Right renal pelvis (tissue), 4 donors: ENCODE measurements at regions not wholly inside any gene's neighbourhood (a gene's known extent, or its start where the extent isn't known, plus 50 kb on each side); places are given as distances from the start of the nearest gene placed in this dataset.

ENCODE experiments used
- DNase-seq, 4 donors: peaks; one replicate each; pipeline ENCODE4 v3.0.0-alpha.2; 2013; ENCODE audit warnings: low read depth in 4 of 4, low spot score in 3 of 4, missing footprints in 1 of 4

DNA sequence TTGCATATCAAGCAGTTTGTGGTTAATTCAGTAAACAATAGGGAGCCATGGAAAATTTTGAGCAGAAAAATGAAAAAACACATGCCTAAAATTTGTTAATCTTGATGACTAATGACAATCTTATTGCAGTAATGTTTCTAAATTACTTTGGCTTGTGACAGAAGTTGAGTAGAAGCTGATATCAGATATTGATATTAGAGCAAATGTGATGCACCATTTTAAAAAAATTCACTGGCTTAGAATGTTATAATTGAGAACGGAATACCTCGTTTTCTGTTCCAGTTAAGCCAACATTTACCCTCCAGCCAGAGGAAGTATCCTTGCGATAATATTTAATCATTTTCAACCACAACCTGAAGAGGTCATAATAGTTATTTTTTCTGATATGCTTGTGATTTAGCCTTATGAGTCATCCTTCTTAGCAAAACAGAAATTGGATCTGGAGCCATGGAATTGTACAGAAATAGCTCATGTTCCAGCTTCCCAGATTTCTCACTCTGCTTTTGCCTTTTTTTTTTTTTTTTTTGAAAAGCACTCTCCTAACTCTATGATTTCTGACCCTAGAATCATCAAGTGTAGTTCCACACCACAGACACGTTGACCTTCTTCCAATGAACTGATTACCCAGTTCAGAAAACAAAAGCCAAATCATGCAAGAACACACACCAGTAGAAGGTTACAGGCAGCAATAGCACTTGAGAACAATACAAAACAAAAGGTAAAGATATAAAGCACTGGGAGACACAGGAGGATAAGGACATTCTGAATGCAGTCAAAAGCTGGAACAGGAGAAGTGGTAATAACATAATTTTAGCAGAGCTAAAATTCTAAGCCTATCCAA, 96.8 kb upstream of the PHYHIPL start:
- DNase-seq: no peak

DNA sequence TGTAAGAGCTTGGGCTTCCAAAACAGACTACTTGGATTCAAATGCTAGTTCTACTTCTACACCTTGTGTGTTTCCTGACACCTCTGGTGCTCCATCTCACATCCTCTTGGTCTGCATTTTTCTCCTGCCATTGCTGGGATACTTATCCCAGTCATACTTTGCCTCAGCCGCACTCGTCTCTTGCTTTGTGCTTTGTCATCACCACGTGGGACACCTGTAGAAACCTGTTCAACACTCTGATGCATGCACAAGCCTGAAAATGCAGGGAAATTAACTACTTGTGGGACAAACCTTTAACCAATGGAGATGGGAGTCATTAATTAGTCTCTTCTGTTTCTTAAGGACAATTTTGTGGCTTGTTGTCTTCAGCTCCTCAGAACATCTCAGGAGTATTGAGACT, 94.2 kb upstream of the PHYHIPL start:
- DNase-seq: no peak

DNA sequence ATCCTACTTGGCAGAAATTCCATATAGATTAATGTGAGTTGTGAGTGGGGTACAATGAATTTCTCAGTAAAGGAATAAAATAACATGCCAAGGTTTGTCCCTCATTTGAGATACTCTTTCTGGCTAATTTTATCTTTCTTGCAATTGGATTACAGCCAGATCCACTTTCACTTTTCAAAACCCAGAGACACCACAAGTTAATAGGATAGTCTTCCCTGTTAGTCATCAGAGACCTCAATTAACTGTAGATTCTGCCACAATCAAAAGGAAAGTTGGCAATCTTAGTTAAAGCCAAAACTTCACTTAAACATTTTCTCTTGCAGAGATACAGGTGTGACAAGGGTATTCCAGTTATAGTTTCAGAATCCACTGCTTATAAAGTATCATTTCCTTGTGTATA, 91.4 kb upstream of the PHYHIPL start:
- DNase-seq: no peak

- DNase-seq: no peak
Observed at GRCh38 chr10:59085711-59086502, 90.5 kb upstream of the PHYHIPL start.

GRCh38 chr10:59087486-59087885, 89.0 kb upstream of the PHYHIPL start:
- DNase-seq: no peak

- no peak for DNase-seq
Observed at GRCh38 chr10:59088912-59089573, 87.4 kb upstream of the PHYHIPL start.

DNA sequence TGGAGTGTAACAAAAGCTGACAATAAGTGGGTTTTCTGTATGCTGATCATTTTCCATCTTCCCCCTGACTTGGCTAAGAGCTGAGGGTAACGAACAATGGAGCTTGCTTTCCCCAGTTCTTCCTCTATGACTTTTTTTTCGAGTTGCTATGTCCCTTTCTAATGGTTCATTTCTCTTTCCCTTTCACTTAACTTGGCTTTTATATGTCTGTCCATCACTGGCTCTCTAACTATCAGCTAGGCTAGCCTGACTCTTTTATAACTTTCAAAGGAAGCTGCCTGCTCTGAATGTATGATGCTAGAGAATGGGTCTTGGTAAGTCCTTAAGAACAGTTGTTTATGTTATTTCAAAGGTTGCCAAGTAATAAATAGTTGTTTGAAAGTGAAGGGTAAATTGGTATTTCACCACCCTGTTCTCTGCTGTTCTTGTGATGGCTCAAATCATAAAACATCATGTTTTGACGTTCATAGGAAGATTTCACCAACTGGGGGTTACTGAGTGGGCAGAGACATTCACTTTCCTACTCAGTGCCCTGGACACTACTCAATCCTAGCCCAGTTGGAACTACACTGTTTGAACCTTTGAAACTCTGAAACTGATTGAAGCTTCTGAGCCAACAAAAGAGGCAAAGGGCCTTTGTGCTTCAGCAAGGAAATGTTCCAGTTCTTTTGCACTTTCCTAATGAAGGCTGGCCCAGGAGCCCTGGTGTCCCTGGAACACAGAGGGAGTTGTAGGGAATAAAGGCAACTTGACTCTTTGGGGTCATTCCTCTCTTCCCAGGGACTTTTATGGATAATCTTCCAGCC, 85.4 kb upstream of the PHYHIPL start:
- no peak for DNase-seq

DNA sequence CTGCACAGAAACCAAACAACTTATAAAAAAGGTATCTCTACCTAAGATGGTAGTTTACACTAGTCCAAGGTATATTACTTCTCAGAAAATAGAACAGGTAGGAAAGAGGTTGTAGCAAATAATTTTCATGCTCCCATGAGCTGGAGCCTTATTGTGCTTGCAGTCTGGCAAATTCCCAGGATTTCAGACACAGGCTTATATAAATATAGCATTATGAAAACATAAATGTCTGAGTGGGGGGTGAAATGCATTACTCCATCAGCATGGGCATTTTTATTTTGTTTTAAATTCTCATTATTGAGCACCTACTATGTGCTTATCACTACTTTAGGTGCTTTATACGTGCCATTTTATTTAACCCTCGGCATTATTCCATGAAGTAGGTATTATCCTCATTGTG, 83.0 kb upstream of the PHYHIPL start:
- DNase-seq: no peak

DNA sequence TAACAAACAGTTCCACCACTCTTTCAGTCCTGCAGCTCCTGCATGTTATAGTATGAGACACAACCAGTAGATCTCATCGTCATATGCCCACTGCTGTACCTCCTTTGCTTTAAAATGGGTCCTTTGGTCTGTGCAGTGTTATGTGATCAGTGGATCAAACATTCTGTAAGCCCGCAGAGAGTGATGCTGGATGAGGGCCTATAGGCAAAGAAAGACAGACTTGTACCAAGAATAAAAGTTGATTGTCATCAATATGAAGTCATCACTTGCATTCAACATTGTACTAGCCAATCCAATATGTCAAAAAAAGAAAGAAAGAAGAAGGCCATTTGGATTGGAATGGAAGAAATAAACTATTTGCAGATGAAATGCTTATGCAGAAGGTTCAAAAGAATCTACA, 79.8 kb upstream of the PHYHIPL start:
- no peak for DNase-seq

DNA sequence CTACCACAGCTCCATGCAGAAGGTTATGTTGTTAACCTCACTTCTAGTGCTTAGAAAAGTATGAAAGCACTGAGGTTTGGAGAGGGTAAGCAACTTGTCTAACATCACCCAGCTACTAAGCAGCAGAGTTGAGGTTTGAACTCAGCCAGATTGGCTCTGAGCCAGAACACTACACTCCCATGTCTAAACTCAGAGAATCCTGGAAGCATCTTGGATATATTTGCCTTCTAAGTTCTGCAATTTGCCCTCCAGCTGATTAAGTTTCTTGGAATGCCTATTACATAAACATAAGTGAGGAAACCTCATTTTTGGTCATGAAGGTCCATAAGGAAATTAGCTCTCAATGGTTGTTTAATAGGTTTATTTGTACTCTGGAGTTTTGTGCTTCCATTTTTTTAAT, 78.1 kb upstream of the PHYHIPL start:
- no peak for DNase-seq

GRCh38 chr10:59098831-59099452, 77.5 kb upstream of the PHYHIPL start:
- DNase-seq: no peak

- no peak for DNase-seq
Observed at GRCh38 chr10:59099481-59099880, 77.0 kb upstream of the PHYHIPL start.

- no peak for DNase-seq
Observed at GRCh38 chr10:59102394-59102793, 74.0 kb upstream of the PHYHIPL start.

- no peak for DNase-seq
Observed at GRCh38 chr10:59104186-59104585, 72.3 kb upstream of the PHYHIPL start.

- DNase-seq: no peak
Observed at GRCh38 chr10:59106441-59106840, 70.0 kb upstream of the PHYHIPL start.

GRCh38 chr10:59107147-59107546, 69.3 kb upstream of the PHYHIPL start:
- DNase-seq: no peak

DNA sequence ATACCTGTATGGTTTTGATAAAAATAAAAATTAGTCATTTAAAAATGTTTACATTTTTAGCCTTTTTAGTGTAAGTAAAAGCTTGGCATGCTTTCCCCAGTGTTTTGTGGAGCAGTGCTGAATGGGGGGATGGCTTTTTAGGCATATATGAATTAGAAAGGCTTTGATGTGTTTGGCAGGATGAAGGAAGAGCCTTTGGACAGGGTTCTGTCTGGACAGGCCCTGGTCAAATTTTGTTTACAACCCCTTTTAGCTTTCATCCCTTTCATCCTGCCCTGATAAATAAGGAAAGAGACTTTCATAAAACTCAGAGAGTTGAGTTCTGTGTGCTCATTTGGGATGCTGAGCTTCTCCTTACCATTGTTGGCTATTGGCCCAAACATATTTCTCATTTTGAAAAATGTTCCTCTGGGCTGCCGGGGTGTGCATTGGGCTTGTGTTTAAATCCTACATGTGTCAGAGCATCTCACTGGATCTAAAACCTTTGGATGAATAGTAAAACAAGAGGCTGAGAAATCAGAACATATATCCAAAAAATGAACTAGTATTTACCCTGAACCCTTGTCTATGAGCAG, 68.1 kb upstream of the PHYHIPL start:
- no peak for DNase-seq

DNA sequence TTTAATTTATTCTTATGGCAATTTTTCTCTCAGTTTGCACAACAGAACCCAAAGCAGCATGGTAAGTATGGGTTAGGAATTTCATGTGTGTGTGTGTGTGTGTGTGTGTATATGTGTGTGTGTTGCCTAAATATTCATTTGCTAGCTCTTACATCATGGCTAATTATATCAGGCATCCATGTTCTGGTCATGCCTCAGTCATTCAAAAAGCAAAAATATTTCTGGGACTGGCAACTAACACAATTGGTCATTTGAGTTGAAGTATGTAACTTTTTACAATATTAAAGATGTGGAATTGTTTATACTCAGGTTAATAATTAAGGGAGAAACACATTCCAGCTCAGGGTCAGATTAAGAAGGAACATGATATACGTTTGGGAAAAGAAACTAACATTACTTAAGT, 67.6 kb upstream of the PHYHIPL start:
- no peak for DNase-seq

GRCh38 chr10:59109826-59110225, 66.6 kb upstream of the PHYHIPL start:
- DNase-seq: no peak

- DNase-seq: no peak
Observed at GRCh38 chr10:59124187-59124586, 52.3 kb upstream of the PHYHIPL start.
